ENCODE measurements at regions not wholly inside any gene's neighbourhood (a gene's known extent, or its start where the extent isn't known, plus 50 kb on each side); places are given as distances from the start of the nearest gene placed in this dataset.

DNA sequence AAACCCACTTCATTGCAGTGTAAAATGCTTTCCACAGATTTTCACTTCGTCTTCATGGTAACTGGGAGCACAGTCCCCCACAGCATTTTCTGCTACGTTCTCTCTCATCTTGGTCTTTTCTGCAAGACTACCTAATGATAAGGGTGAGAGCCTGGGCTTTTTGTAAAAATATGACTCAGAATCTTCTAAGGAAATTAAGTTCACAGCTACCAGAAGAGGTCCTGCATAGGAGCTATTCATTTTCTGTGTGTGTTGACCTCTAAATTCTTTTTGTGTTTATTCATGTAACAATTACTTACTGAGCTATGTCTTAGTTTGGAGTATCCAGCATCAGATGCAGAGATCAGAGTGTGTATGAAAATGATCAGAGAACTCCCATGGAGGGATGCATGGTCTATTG, 192.2 kb downstream of the CPEB2 start:
- H4K20me1 ChIP-seq (ENCODE audit: insufficient read depth, low read length) = no peaks in the 10 kb centered on the region
- no peaks in the 10 kb centered on the region for H3K36me3 ChIP-seq (replicated peaks in 1 of 2; ENCODE audit: control insufficient read depth in 1 of 2, insufficient read depth in 2 of 2, low read length in 2 of 2)
- Mint-ChIP-seq H3K36me3 (no peaks in the 10 kb centered on the region), H3K27me3 (ENCODE audit: low read depth in 3 of 3) (no peaks in the 10 kb centered on the region), H3K4me3 (no peak overlapping the region), H3K9me3 (peaks cover 0 to 2% (median 0%) of the 10 kb centered on the region in 7 donors), H3K4me1 (peaks cover 4% of the 10 kb centered on the region), H3K27ac (no peak overlapping the region)
- no peaks in the 10 kb centered on the region for H3K9me3 ChIP-seq (replicated peaks in 1 of 2; ENCODE audit: control insufficient read depth in 1 of 2, insufficient read depth in 1 of 2, low read length in 2 of 2)
- no peak overlapping the region for H3K4me3 ChIP-seq (replicated peaks in 1 of 3; ENCODE audit: low read depth in 2 of 3, low read length in 3 of 3)
- H2AFZ ChIP-seq (ENCODE audit: insufficient read depth, low read depth, low read length, poor library complexity, severe bottlenecking) = no peak overlapping the region
- H3K79me2 ChIP-seq (ENCODE audit: insufficient read depth, low read length) = no peaks in the 10 kb centered on the region
- intact Hi-C loops (cut with micrococcal nuclease) = no loop called here
- no peak overlapping the region for H3K4me2 ChIP-seq (replicated peaks; ENCODE audit: extremely low read depth, low read length, poor library complexity, severe bottlenecking)
- no peaks in the 10 kb centered on the region for H3K4me1 ChIP-seq (ENCODE audit: control insufficient read depth in 1 of 2, insufficient read depth in 2 of 2, low read length in 2 of 2)
- no peak overlapping the region for H3K9ac ChIP-seq (ENCODE audit: insufficient read depth, low read length, poor library complexity, severe bottlenecking)
- TF ChIP-seq, protein P1, sequence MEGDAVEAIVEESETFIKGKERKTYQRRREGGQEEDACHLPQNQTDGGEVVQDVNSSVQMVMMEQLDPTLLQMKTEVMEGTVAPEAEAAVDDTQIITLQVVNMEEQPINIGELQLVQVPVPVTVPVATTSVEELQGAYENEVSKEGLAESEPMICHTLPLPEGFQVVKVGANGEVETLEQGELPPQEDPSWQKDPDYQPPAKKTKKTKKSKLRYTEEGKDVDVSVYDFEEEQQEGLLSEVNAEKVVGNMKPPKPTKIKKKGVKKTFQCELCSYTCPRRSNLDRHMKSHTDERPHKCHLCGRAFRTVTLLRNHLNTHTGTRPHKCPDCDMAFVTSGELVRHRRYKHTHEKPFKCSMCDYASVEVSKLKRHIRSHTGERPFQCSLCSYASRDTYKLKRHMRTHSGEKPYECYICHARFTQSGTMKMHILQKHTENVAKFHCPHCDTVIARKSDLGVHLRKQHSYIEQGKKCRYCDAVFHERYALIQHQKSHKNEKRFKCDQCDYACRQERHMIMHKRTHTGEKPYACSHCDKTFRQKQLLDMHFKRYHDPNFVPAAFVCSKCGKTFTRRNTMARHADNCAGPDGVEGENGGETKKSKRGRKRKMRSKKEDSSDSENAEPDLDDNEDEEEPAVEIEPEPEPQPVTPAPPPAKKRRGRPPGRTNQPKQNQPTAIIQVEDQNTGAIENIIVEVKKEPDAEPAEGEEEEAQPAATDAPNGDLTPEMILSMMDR (IDR thresholded peaks at IDR 0.05) = no peak
- no peaks in the 10 kb centered on the region for H3K27me3 ChIP-seq (ENCODE audit: control insufficient read depth in 2 of 2, insufficient read depth in 2 of 2, low read length in 2 of 2)
- DNase-seq = no peak
- H3K27ac ChIP-seq (ENCODE audit: low read depth in 1 of 2, low read length in 2 of 2) = no peak overlapping the region
- WGBS (ENCODE audit: insufficient coverage) = no CpG with 5 or more reads among the region's 2 CpGs

DNA sequence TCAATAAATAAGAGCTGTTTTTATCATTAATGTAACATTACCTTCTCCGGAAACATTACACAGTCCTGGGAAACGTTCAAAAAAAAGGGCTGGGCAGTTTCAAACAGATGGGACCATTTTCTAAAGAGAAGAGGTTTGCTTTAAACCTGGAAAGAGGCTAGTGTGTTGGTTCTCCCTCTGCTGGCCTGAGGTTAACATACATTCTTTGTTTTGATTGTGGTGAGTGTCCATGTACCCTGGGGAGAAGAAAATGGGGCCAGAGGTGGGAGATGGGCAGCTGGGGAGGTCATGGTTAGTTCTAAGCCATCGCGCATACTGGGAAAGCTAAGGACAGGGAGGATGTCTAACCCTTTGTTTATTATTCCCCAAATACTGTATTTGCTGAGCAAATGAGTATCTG, 194.7 kb downstream of the CPEB2 start:
- H3K4me3 Mint-ChIP-seq = no peak overlapping the region
- Histone ChIP-seq H3K4me1 (ENCODE audit: control insufficient read depth in 1 of 2, insufficient read depth in 2 of 2, low read length in 2 of 2) (no peaks in the 10 kb centered on the region), H3K36me3 (replicated peaks in 1 of 2; ENCODE audit: control insufficient read depth in 1 of 2, insufficient read depth in 2 of 2, low read length in 2 of 2) (no peaks in the 10 kb centered on the region), H3K27ac (ENCODE audit: low read depth in 1 of 2, low read length in 2 of 2) (no peak overlapping the region), H3K9me3 (replicated peaks in 1 of 2; ENCODE audit: control insufficient read depth in 1 of 2, insufficient read depth in 1 of 2, low read length in 2 of 2) (no peaks in the 10 kb centered on the region), H3K27me3 (ENCODE audit: control insufficient read depth in 2 of 2, insufficient read depth in 2 of 2, low read length in 2 of 2) (no peaks in the 10 kb centered on the region), H3K9ac (ENCODE audit: insufficient read depth, low read length, poor library complexity, severe bottlenecking) (no peak overlapping the region), H4K20me1 (ENCODE audit: insufficient read depth, low read length) (no peaks in the 10 kb centered on the region), H2AFZ (ENCODE audit: insufficient read depth, low read depth, low read length, poor library complexity, severe bottlenecking) (no peak overlapping the region), H3K79me2 (ENCODE audit: insufficient read depth, low read length) (no peaks in the 10 kb centered on the region), H3K4me2 (replicated peaks; ENCODE audit: extremely low read depth, low read length, poor library complexity, severe bottlenecking) (no peak overlapping the region), H3K4me3 (replicated peaks in 1 of 3; ENCODE audit: low read depth in 2 of 3, low read length in 3 of 3) (no peak overlapping the region)
- no peak overlapping the region for H3K27ac Mint-ChIP-seq
- no peak for DNase-seq
- H3K27me3 Mint-ChIP-seq (ENCODE audit: low read depth in 3 of 3) = peaks cover 0 to 1% (median 1%) of the 10 kb centered on the region in 3 donors
- whole genome bisulfite sequencing (ENCODE audit: insufficient coverage) = 43% methylated on average over 1 of the region's 4 CpGs
- peaks cover 0 to 4% (median 0%) of the 10 kb centered on the region in 7 donors for H3K9me3 Mint-ChIP-seq
- intact Hi-C loops (cut with micrococcal nuclease) = no loop called here
- TF ChIP-seq, protein P1 (IDR thresholded peaks at IDR 0.05) = no peak
- H3K4me1 Mint-ChIP-seq = no peaks in the 10 kb centered on the region
- no peaks in the 10 kb centered on the region for H3K36me3 Mint-ChIP-seq

Measured in CD14-positive monocyte (primary cell).